OCI-LY3 (cell line): ENCODE measurements at regions not wholly inside any gene's neighbourhood (a gene's known extent, or its start where the extent isn't known, plus 50 kb on each side); places are given as distances from the start of the nearest gene placed in this dataset.

Experiments used
- H2AFZ ChIP-seq: fragments of 200-600, 300-600 bp; shearing (Covaris generic); 2 replicates; pipeline ENCODE4 v1.6.0; 2014; ENCODE audit warnings: antibody characterized with exemption, low read depth, low read length
- H3K27ac ChIP-seq: fragments of 200-600, 300-600 bp; sonication (generic); 2 replicates; pipeline ENCODE4 v1.5.1; 2014; ENCODE audit warnings: mild to moderate bottlenecking, low read length, moderate library complexity, mixed read lengths
- H3K27me3 ChIP-seq: fragments of 200-600, 300-600 bp; sonication (generic); 2 replicates; pipeline ENCODE4 v1.6.1; 2014; ENCODE audit warnings: low read depth, low read length, mixed read lengths
- H3K36me3 ChIP-seq: fragments of 200-600, 300-600 bp; sonication (generic); replicated peaks from 2 replicates; pipeline ENCODE3; 2014; ENCODE audit warnings: low read depth, low read length, mixed read lengths
- H3K4me1 ChIP-seq: fragments of 300-600, 200-600 bp; sonication (generic); 2 replicates; pipeline ENCODE4 v1.6.1; 2014; ENCODE audit warnings: low read length, mixed read lengths
- H3K4me2 ChIP-seq: fragments of 200-600, 300-600 bp; sonication (generic); 2 replicates; pipeline ENCODE4 v1.6.1; 2014; ENCODE audit warnings: low read length, mixed read lengths
- H3K4me3 ChIP-seq: fragments of 300-600, 200-600 bp; sonication (generic); 2 replicates; pipeline ENCODE4 v1.5.1; 2014; ENCODE audit warnings: antibody characterized with exemption, mild to moderate bottlenecking, low read length, moderate library complexity
- H3K79me2 ChIP-seq: fragments of 300-600, 200-600 bp; shearing (Covaris generic); 2 replicates; pipeline ENCODE4 v1.6.1; 2014; ENCODE audit warnings: mild to moderate bottlenecking, low read length, mixed read lengths
- H3K9ac ChIP-seq: fragments of 300-600, 200-600 bp; shearing (Covaris generic); 2 replicates; pipeline ENCODE4 v1.6.0; 2014; ENCODE audit warnings: mild to moderate bottlenecking, low read length, moderate library complexity
- H3K9me3 ChIP-seq: fragments of 200-600, 300-600 bp; shearing (Covaris generic); 2 replicates; pipeline ENCODE4 v1.6.1; 2014; ENCODE audit warnings: low read length, mixed read lengths; ENCODE audit not compliant: insufficient read depth
- H4K20me1 ChIP-seq: fragments of 200-600, 300-600 bp; sonication (generic); 2 replicates; pipeline ENCODE4 v1.6.1; 2016; ENCODE audit warnings: low read length, mixed read lengths; ENCODE audit not compliant: insufficient read depth
- CTCF ChIP-seq: fragments of 200-600, 300-600 bp; sonication (generic); IDR thresholded peaks from 2 replicates; pipeline ENCODE4 v1.5.1; 2014; ENCODE audit warnings: antibody characterized with exemption, low read length, low read depth
- EZH2phosphoT487 ChIP-seq: fragments of 200-600 bp; shearing (Covaris generic); IDR thresholded peaks from 2 replicates; pipeline ENCODE4 v1.6.1; 2018; ENCODE audit warnings: antibody characterized with exemption, mixed run types, low read depth

DNA sequence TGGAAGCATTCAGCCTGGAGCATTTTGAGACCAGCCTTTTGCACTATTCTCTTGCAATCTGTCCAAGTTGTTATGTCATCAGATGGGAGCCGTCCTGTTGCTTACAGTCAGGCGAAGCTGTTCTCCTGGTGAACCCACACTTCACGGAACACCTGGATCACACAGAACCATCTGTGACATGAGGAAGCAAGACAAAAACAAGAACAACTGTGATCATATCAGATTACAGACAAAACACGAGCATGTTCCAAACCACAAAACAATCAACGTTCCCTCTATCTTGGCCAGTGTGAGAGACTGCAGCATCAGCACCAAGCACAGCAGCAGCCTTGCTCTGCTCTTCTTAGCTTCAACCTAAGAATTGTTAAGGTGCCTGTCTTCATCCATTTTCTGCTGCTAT, 180.5 kb upstream of the SFSWAP start:
- Histone ChIP-seq H3K27me3 (no peaks in the 10 kb centered on the region; the same call in 1 of the 2 replicates), H3K79me2 (no peaks in the 10 kb centered on the region), H3K4me3 (no peak overlapping the region), H3K4me1 (no peaks in the 10 kb centered on the region), H3K9me3 (no peaks in the 10 kb centered on the region), H3K4me2 (no peak overlapping the region), H3K9ac (no peak overlapping the region), H3K36me3 (no peaks in the 10 kb centered on the region), H4K20me1 (no peaks in the 10 kb centered on the region), H3K27ac (no peak overlapping the region), H2AFZ (no peak overlapping the region)
- TF ChIP-seq CTCF (no peak), EZH2phosphoT487 (no peak)

DNA sequence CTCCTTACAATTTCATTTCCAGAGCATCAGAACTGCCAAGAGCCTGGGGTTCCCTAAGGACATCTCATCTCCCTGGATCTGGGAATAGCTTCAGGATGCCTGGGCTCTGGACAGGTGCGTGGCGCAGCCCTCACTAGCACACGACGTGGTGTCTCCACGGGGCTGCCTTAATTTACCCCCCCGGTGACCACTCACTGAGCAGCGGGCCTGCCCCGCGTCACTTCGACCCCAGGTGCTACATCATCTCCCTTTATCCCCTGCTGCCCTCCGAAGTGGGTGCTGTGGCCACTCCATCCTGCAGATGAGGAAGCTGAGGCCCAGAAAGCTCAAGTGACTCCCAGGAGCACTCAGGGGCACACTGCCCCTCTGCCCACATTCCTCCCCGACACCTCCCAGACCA, 177.8 kb upstream of the SFSWAP start:
- H3K36me3 ChIP-seq = no peaks in the 10 kb centered on the region
- H3K4me1 ChIP-seq = no peaks in the 10 kb centered on the region
- H4K20me1 ChIP-seq = no peaks in the 10 kb centered on the region
- H3K27ac ChIP-seq = no peak overlapping the region
- TF ChIP-seq CTCF (no peak), EZH2phosphoT487 (no peak)
- no peak overlapping the region for H3K4me2 ChIP-seq
- no peaks in the 10 kb centered on the region for H3K79me2 ChIP-seq
- no peak overlapping the region for H3K9ac ChIP-seq
- H3K4me3 ChIP-seq = no peak overlapping the region
- H3K9me3 ChIP-seq = no peaks in the 10 kb centered on the region
- H3K27me3 ChIP-seq = peaks cover 11% of the 10 kb centered on the region; the same call in 1 of the 2 replicates
- no peak overlapping the region for H2AFZ ChIP-seq

GRCh38 chr12:131535779-131536178, 175.1 kb upstream of the SFSWAP start:
- H3K9me3 ChIP-seq = no peaks in the 10 kb centered on the region
- peaks cover 15% of the 10 kb centered on the region; the same call in 1 of the 2 replicates for H3K27me3 ChIP-seq
- H3K79me2 ChIP-seq = no peaks in the 10 kb centered on the region
- TF ChIP-seq EZH2phosphoT487 (no peak), CTCF (no peak)
- H4K20me1 ChIP-seq = no peaks in the 10 kb centered on the region
- H3K4me2 ChIP-seq = no peak overlapping the region
- H3K27ac ChIP-seq = no peak overlapping the region
- no peak overlapping the region for H3K9ac ChIP-seq
- no peak overlapping the region for H2AFZ ChIP-seq
- no peaks in the 10 kb centered on the region for H3K4me1 ChIP-seq
- H3K4me3 ChIP-seq = no peak overlapping the region
- H3K36me3 ChIP-seq = no peaks in the 10 kb centered on the region

DNA sequence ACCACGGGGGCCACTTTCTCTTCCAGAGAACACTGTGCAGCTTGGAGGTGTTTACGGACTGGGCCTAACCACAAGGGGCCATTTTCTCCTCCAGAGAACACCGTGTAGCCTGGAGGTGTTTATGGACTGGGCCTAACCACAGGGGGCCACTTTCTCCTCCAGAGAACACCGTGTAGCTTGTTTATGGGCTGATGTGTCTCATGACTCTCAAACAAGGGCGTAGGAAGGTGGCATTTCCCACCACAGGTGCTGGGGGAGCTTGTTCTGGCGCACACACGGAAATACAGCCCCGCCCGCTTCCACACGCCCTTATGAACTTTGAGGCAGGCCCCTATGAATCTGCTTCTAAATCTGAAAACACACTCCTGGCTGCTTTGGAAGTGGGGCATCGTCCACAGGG, 174.6 kb upstream of the SFSWAP start:
- no peaks in the 10 kb centered on the region for H3K9me3 ChIP-seq
- no peaks in the 10 kb centered on the region for H3K36me3 ChIP-seq
- TF ChIP-seq EZH2phosphoT487 = no peak
- no peak for TF ChIP-seq CTCF
- H3K27ac ChIP-seq = no peak overlapping the region
- H3K4me1 ChIP-seq = no peaks in the 10 kb centered on the region
- no peak overlapping the region for H3K4me3 ChIP-seq
- peaks cover 15% of the 10 kb centered on the region; the same call in 1 of the 2 replicates for H3K27me3 ChIP-seq
- H4K20me1 ChIP-seq = no peaks in the 10 kb centered on the region
- H3K4me2 ChIP-seq = no peak overlapping the region
- H3K9ac ChIP-seq = no peak overlapping the region
- H3K79me2 ChIP-seq = no peaks in the 10 kb centered on the region
- H2AFZ ChIP-seq = no peak overlapping the region
